UCSD-AML1 (cell line): ENCODE measurements at regions not wholly inside any gene's neighbourhood (a gene's known extent, or its start where the extent isn't known, plus 50 kb on each side); places are given as distances from the start of the nearest gene placed in this dataset.
A peak's percentile ranks its signal among the peaks of the same experiment; 100 is the strongest.

Experiments
- DNase-seq: peaks from one replicate; lab custom pipeline; 2025; ENCODE audit not compliant: unreplicated experiment; lab: John Stamatoyannopoulos, UW

GRCh38 chr3:139870000-139870675, 64.8 kb upstream of the CLSTN2 start:
- no peak for DNase-seq

- DNase-seq, result no peak
Observed at GRCh38 chr3:139868773-139869172, 66.2 kb upstream of the CLSTN2 start.

- DNase-seq, result no peak
Observed at GRCh38 chr3:139848660-139849059, 86.3 kb upstream of the CLSTN2 start.

GRCh38 chr3:139846729-139847128, 88.3 kb upstream of the CLSTN2 start:
- no peak for DNase-seq

GRCh38 chr3:139839659-139840058, 95.3 kb upstream of the CLSTN2 start:
- DNase-seq, result no peak

- no peak for DNase-seq
Observed at GRCh38 chr3:139839014-139839413, 96.0 kb upstream of the CLSTN2 start.

GRCh38 chr3:139838269-139838957, 96.6 kb upstream of the CLSTN2 start:
- DNase-seq, result no peak

GRCh38 chr3:139836698-139837464, 98.1 kb upstream of the CLSTN2 start:
- DNase-seq, result no peak

- no peak for DNase-seq
Observed at GRCh38 chr3:139835830-139836683, 98.9 kb upstream of the CLSTN2 start.

GRCh38 chr3:139832998-139833397, 102.0 kb upstream of the CLSTN2 start:
- no peak for DNase-seq

GRCh38 chr3:139830817-139831216, 104.2 kb upstream of the CLSTN2 start:
- no peak for DNase-seq

GRCh38 chr3:139827833-139828232, 107.2 kb upstream of the CLSTN2 start:
- no peak for DNase-seq

GRCh38 chr3:139824864-139825263, 110.1 kb upstream of the CLSTN2 start:
- DNase-seq, result no peak

GRCh38 chr3:139814646-139815045, 120.3 kb upstream of the CLSTN2 start:
- no peak for DNase-seq

GRCh38 chr3:139811331-139811730, 123.7 kb upstream of the CLSTN2 start:
- DNase-seq, result no peak

GRCh38 chr3:139808201-139808600, 126.8 kb upstream of the CLSTN2 start:
- DNase-seq, result no peak

GRCh38 chr3:139803294-139803693, 125.5 kb upstream of the NMNAT3 start:
- DNase-seq, result no peak

GRCh38 chr3:139797724-139798343, 120.1 kb upstream of the NMNAT3 start:
- peak; percentile 19 for DNase-seq

- no peak for DNase-seq
Observed at GRCh38 chr3:139794469-139795265, 116.9 kb upstream of the NMNAT3 start.

GRCh38 chr3:139793408-139793807, 115.6 kb upstream of the NMNAT3 start:
- DNase-seq, result no peak
